H9 (cell line): ENCODE measurements at regions not wholly inside any gene's neighbourhood (a gene's known extent, or its start where the extent isn't known, plus 50 kb on each side); places are given as distances from the start of the nearest gene placed in this dataset.

Source experiments
- DNase-seq: peaks from one replicate; pipeline ENCODE4 v3.0.0-alpha.2; 2017
- H2AFZ ChIP-seq: one replicate; pipeline ENCODE4 v1.6.1; 2013; ENCODE audit warnings: mild to moderate bottlenecking, low read length, control low read depth, moderate library complexity
- H2AK5ac ChIP-seq: 2 replicates; pipeline ENCODE4 v1.6.1; 2013; ENCODE audit warnings: low read length, control low read depth, mixed read lengths; ENCODE audit not compliant: insufficient read length
- H2BK120ac ChIP-seq: one replicate; pipeline ENCODE4 v1.6.1; 2013; ENCODE audit warnings: low read depth, mild to moderate bottlenecking, low read length, control low read depth, inconsistent platforms; ENCODE audit not compliant: poor library complexity, severe bottlenecking
- H2BK12ac ChIP-seq: 2 replicates; pipeline ENCODE4 v1.6.1; 2013; ENCODE audit warnings: low read length, control low read depth, mixed read lengths, low read depth; ENCODE audit not compliant: insufficient read length
- H2BK15ac ChIP-seq: 2 replicates; pipeline ENCODE4 v1.6.1; 2013; ENCODE audit warnings: low read depth, low read length, control low read depth
- H2BK20ac ChIP-seq: one replicate; pipeline ENCODE4 v1.6.1; 2013; ENCODE audit warnings: low read depth, mild to moderate bottlenecking, low read length, control low read depth, inconsistent platforms; ENCODE audit not compliant: poor library complexity, severe bottlenecking
- H2BK5ac ChIP-seq: 2 replicates; pipeline ENCODE4 v1.6.1; 2013; ENCODE audit warnings: low read length, control low read depth, mixed read lengths; ENCODE audit not compliant: insufficient read length
- H3K14ac ChIP-seq: 2 replicates; pipeline ENCODE4 v1.6.1; 2013; ENCODE audit warnings: low read length, control low read depth; ENCODE audit not compliant: insufficient read depth
- H3K18ac ChIP-seq: 2 replicates; pipeline ENCODE4 v1.6.1; 2013; ENCODE audit warnings: low read depth, mild to moderate bottlenecking, mixed read lengths, low read length, control low read depth; ENCODE audit not compliant: insufficient read length
- H3K23ac ChIP-seq: 2 replicates; pipeline ENCODE4 v1.6.1; 2013; ENCODE audit warnings: low read length, control low read depth, mixed read lengths, low read depth; ENCODE audit not compliant: insufficient read length
- H3K23me2 ChIP-seq: 2 replicates; pipeline ENCODE4 v1.6.1; 2013; ENCODE audit warnings: low read depth, mild to moderate bottlenecking, mixed read lengths, low read length, control low read depth; ENCODE audit not compliant: insufficient read length, poor library complexity, severe bottlenecking
- H3K27ac ChIP-seq: 2 replicates; pipeline ENCODE4 v1.5.1; 2013; ENCODE audit warnings: low read length, control low read depth, mixed read lengths, low read depth; ENCODE audit not compliant: insufficient read length
- H3K27me3 ChIP-seq: 2 replicates; pipeline ENCODE4 v1.6.1; 2013; ENCODE audit warnings: low read length, control low read depth, inconsistent platforms; ENCODE audit not compliant: insufficient read depth
- H3K4ac ChIP-seq: 2 replicates; pipeline ENCODE4 v1.6.1; 2013; ENCODE audit warnings: low read depth, mild to moderate bottlenecking, control low read depth, inconsistent platforms, low read length, moderate library complexity
- H3K4me1 ChIP-seq: 2 replicates; pipeline ENCODE4 v1.6.1; 2013; ENCODE audit warnings: low read length, control low read depth, inconsistent platforms; ENCODE audit not compliant: insufficient read depth
- H3K4me2 ChIP-seq: 2 replicates; pipeline ENCODE4 v1.6.1; 2013; ENCODE audit warnings: low read length, control low read depth, mixed read lengths; ENCODE audit not compliant: insufficient read length, insufficient read depth
- H3K56ac ChIP-seq: 2 replicates; pipeline ENCODE4 v1.6.1; 2013; ENCODE audit warnings: low read depth, mild to moderate bottlenecking, mixed read lengths, low read length, control low read depth; ENCODE audit not compliant: insufficient read length
- H3K79me1 ChIP-seq: 2 replicates; pipeline ENCODE4 v1.6.1; 2013; ENCODE audit warnings: low read depth, mild to moderate bottlenecking, moderate library complexity, low read length, control low read depth, inconsistent platforms; ENCODE audit not compliant: insufficient read depth, poor library complexity, severe bottlenecking
- H3K79me2 ChIP-seq: 2 replicates; pipeline ENCODE4 v1.6.1; 2013; ENCODE audit warnings: low read length, control low read depth, inconsistent platforms; ENCODE audit not compliant: insufficient read depth
- H3K9ac ChIP-seq: 2 replicates; pipeline ENCODE4 v1.6.1; 2013; ENCODE audit warnings: low read length, control low read depth, mixed read lengths; ENCODE audit not compliant: insufficient read length; ENCODE audit errors: extremely low read depth
- H3K9me3 ChIP-seq: one replicate; pipeline ENCODE4 v1.6.1; 2013; ENCODE audit warnings: low read depth, low read length, inconsistent platforms; ENCODE audit not compliant: control insufficient read depth
- H3T11ph ChIP-seq: one replicate; pipeline ENCODE4 v1.6.1; 2013; ENCODE audit warnings: mild to moderate bottlenecking, low read length, control low read depth, inconsistent platforms
- H4K20me1 ChIP-seq: one replicate; pipeline ENCODE4 v1.6.1; 2013; ENCODE audit not compliant: control insufficient read depth, insufficient read length, insufficient read depth
- H4K5ac ChIP-seq: 2 replicates; pipeline ENCODE4 v1.6.1; 2013; ENCODE audit warnings: low read depth, mild to moderate bottlenecking, mixed read lengths, low read length, control low read depth; ENCODE audit not compliant: insufficient read length
- H4K8ac ChIP-seq: replicated peaks from 2 replicates; pipeline ENCODE4 v1.6.1; 2013; ENCODE audit warnings: low read length, control low read depth, mixed read lengths, low read depth; ENCODE audit not compliant: insufficient read length
- H4K91ac ChIP-seq: 2 replicates; pipeline ENCODE4 v1.6.1; 2013; ENCODE audit warnings: low read depth, mild to moderate bottlenecking, moderate library complexity, mixed read lengths, low read length, control low read depth; ENCODE audit not compliant: insufficient read length
- H3K27ac Mint-ChIP-seq, 3 experiments: 2 replicates in 2 of 3; 3 replicates in 1 of 3; pipeline ENCODE4 v1.8.0; 2020 to 2021; ENCODE audit warnings: mixed read lengths in 3 of 3, mild to moderate bottlenecking in 1 of 3, moderate library complexity in 1 of 3
- H3K27me3 Mint-ChIP-seq: 2 replicates; pipeline ENCODE4 v1.8.0; 2021; ENCODE audit warnings: low read depth, mild to moderate bottlenecking, moderate library complexity, mixed read lengths
- H3K36me3 Mint-ChIP-seq, 3 experiments: 2 replicates in 2 of 3; 3 replicates in 1 of 3; pipeline ENCODE4 v1.8.0; 2020 to 2021; ENCODE audit warnings: low read depth in 3 of 3, mixed read lengths in 3 of 3; ENCODE audit not compliant: insufficient read depth in 1 of 3
- H3K4me1 Mint-ChIP-seq, 2 experiments: 2 replicates each; pipeline ENCODE4 v1.8.0; 2020; ENCODE audit warnings: mixed read lengths in 2 of 2
- H3K4me3 Mint-ChIP-seq, 2 experiments: 2 replicates in 1 of 2; 3 replicates in 1 of 2; pipeline ENCODE4 v1.8.0; 2020 to 2021; ENCODE audit warnings: mild to moderate bottlenecking in 2 of 2, mixed read lengths in 2 of 2, moderate library complexity in 1 of 2
- H3K9me3 Mint-ChIP-seq, 2 experiments: 2 replicates in 1 of 2; 3 replicates in 1 of 2; pipeline ENCODE4 v1.8.0; 2020; ENCODE audit warnings: mild to moderate bottlenecking in 2 of 2, mixed read lengths in 2 of 2, moderate library complexity in 1 of 2
- WGBS: extraction: QIAGEN DNeasy Blood & Tissue Kit; methylation state at CpG from one replicate; pipeline ENCODE4 v1.1.7; 2013; ENCODE audit warnings: missing lambda C conversion rate, low lambda C conversion rate, mixed read lengths; ENCODE audit not compliant: insufficient read length; ENCODE audit errors: extremely low coverage; 5-methylcytosine and 5-hydroxymethylcytosine counted together
- TF ChIP-seq, protein P1 (sequence below): fragments of 200-600 bp; sonication (generic); conservative IDR thresholded peaks from 3 replicates; pipeline ENCODE4 v1.8.0; 2021; ENCODE audit warnings: antibody characterized with exemption, mild to moderate bottlenecking

DNA sequence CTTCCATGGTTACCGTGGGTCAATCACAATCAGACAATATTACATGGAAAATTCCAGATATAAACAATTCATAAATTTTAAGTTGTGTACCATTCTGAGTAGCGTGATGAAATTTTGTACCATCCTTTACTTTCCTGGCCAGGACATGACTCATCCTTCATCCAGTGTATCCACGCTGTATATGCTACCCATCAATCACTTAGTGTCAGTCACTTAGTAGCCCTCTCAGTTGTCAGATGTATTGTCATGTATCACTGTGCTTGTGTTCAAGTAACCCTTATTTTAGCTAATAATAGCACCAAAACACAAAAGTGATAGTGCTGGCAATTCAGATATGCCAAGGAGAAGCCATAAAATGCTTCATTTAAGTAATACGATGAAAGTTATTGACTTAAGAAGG, 282.6 kb downstream of the CPS1 start:
- Histone ChIP-seq H3K9me3 (no peaks in the 10 kb centered on the region), H3K79me2 (no peaks in the 10 kb centered on the region), H2BK5ac (no peak overlapping the region), H2BK12ac (no peak overlapping the region), H4K8ac (no peak overlapping the region), H3K27me3 (no peaks in the 10 kb centered on the region), H2BK15ac (no peak overlapping the region), H2BK120ac (no peak overlapping the region), H3K23me2 (no peaks in the 10 kb centered on the region), H3K4me2 (no peak overlapping the region), H3K18ac (no peak overlapping the region), H3K4ac (no peak overlapping the region), H4K5ac (no peak overlapping the region), H3K27ac (no peak overlapping the region), H3K4me1 (peaks cover 3% of the 10 kb centered on the region; the same call in 1 of the 2 replicates), H3K9ac (no peak overlapping the region), H3K56ac (no peak overlapping the region), H3K79me1 (no peaks in the 10 kb centered on the region), H3K14ac (no peak overlapping the region), H4K91ac (no peak overlapping the region), H2BK20ac (no peak overlapping the region), H2AFZ (no peak overlapping the region), H4K20me1 (no peaks in the 10 kb centered on the region), H3K23ac (no peak overlapping the region), H3T11ph (no peak overlapping the region), H2AK5ac (no peak overlapping the region)
- no CpG with 5 or more reads among the region's 4 CpGs for WGBS
- no peaks in the 10 kb centered on the region; a peak in 1 of 5 replicates for H3K9me3 Mint-ChIP-seq
- peaks cover 8 to 11% of the 10 kb centered on the region in 2 experiments for H3K4me1 Mint-ChIP-seq
- TF ChIP-seq, protein P1, sequence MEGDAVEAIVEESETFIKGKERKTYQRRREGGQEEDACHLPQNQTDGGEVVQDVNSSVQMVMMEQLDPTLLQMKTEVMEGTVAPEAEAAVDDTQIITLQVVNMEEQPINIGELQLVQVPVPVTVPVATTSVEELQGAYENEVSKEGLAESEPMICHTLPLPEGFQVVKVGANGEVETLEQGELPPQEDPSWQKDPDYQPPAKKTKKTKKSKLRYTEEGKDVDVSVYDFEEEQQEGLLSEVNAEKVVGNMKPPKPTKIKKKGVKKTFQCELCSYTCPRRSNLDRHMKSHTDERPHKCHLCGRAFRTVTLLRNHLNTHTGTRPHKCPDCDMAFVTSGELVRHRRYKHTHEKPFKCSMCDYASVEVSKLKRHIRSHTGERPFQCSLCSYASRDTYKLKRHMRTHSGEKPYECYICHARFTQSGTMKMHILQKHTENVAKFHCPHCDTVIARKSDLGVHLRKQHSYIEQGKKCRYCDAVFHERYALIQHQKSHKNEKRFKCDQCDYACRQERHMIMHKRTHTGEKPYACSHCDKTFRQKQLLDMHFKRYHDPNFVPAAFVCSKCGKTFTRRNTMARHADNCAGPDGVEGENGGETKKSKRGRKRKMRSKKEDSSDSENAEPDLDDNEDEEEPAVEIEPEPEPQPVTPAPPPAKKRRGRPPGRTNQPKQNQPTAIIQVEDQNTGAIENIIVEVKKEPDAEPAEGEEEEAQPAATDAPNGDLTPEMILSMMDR, result no peak
- H3K4me3 Mint-ChIP-seq, result no peak overlapping the region
- H3K27ac Mint-ChIP-seq, result no peak overlapping the region
- DNase-seq, result no peak
- no peaks in the 10 kb centered on the region for H3K36me3 Mint-ChIP-seq
- no peaks in the 10 kb centered on the region for H3K27me3 Mint-ChIP-seq
